HepG2 (cell line): ENCODE measurements at regions not wholly inside any gene's neighbourhood (a gene's known extent, or its start where the extent isn't known, plus 50 kb on each side); places are given as distances from the start of the nearest gene placed in this dataset.

ENCODE experiments used
- CHD2 ChIP-seq: IDR thresholded peaks from 2 replicates; pipeline ENCODE4 v1.6.1; 2011; ENCODE audit warnings: low read depth, low read length, improper control_type of control experiment
- CTCF ChIP-seq: sonication (generic); formaldehyde crosslinking; IDR thresholded peaks from 2 replicates; pipeline ENCODE4 v1.5.0; 2020; ENCODE audit warnings: mild to moderate bottlenecking, missing genetic modification reagents, moderate library complexity
- GMEB1 ChIP-seq: sonication (generic); formaldehyde crosslinking; IDR thresholded peaks from 2 replicates; pipeline ENCODE4 v1.5.1; 2020; ENCODE audit warnings: missing genetic modification reagents, mild to moderate bottlenecking, borderline replicate concordance
- POLR2AphosphoS5 ChIP-seq: IDR thresholded peaks from 2 replicates; pipeline ENCODE4 v1.6.1; 2012; ENCODE audit warnings: low read depth, low read length
- TFDP2 ChIP-seq: sonication (generic); formaldehyde crosslinking; IDR thresholded peaks from 2 replicates; pipeline ENCODE4 v1.4.0; 2020; ENCODE audit warnings: missing genetic modification reagents
- ZBTB34 ChIP-seq: sonication (generic); formaldehyde crosslinking; IDR thresholded peaks from 2 replicates; pipeline ENCODE4 v1.8.0; 2022; ENCODE audit warnings: mild to moderate bottlenecking, missing genetic modification reagents
- ZFP62 ChIP-seq: sonication (generic); formaldehyde crosslinking; IDR thresholded peaks from 2 replicates; pipeline ENCODE4 v1.4.0; 2020; ENCODE audit warnings: missing genetic modification reagents
- ZFX ChIP-seq: sonication (generic); formaldehyde crosslinking; IDR thresholded peaks from 2 replicates; pipeline ENCODE4 v1.4.0; 2020; ENCODE audit warnings: mild to moderate bottlenecking, low read depth, missing genetic modification reagents, moderate library complexity
- ZNF292 ChIP-seq: sonication (generic); formaldehyde crosslinking; IDR thresholded peaks from 2 replicates; pipeline ENCODE4 v1.8.1; 2022; ENCODE audit warnings: mild to moderate bottlenecking, low read depth, missing genetic modification reagents, borderline replicate concordance
- ZNF3 ChIP-seq: IDR thresholded peaks from 2 replicates; pipeline ENCODE4 v1.7.0; 2017; ENCODE audit warnings: inconsistent platforms
- ZNF816 ChIP-seq: sonication (generic); formaldehyde crosslinking; IDR thresholded peaks from 2 replicates; pipeline ENCODE4 v1.8.0; 2022; ENCODE audit warnings: missing genetic modification reagents, mild to moderate bottlenecking, borderline replicate concordance

GRCh38 chr4:171472230-171472629 lies 341.0 kb upstream of the GALNTL6 start:
- TF ChIP-seq CHD2 (no peak), ZFP62 (CRISPR knock-in tag) (no peak), TFDP2 (CRISPR knock-in tag) (no peak), ZFX (CRISPR knock-in tag) (no peak), ZNF292 (CRISPR knock-in tag) (no peak), ZNF3 (no peak), CTCF (CRISPR knock-in tag) (no peak), ZNF816 (CRISPR knock-in tag) (no peak), GMEB1 (CRISPR knock-in tag) (no peak), POLR2AphosphoS5 (no peak), ZBTB34 (no peak)
